GM23338 (cell line): ENCODE measurements at regions not wholly inside any gene's neighbourhood (a gene's known extent, or its start where the extent isn't known, plus 50 kb on each side); places are given as distances from the start of the nearest gene placed in this dataset.

ENCODE experiments used
- ATAC-seq: fragments of 200-7000 bp; cut with Tn5 transposase; 3 replicates; pipeline ENCODE4 v1.9.1; 2020
- DNase-seq: peaks from one replicate; pipeline ENCODE4 v3.0.0-alpha.2; 2015; ENCODE audit warnings: low spot score
- H2AFZ ChIP-seq: fragments of 200-600 bp; sonication (generic); 2 replicates; pipeline ENCODE4 v1.8.0; 2016; ENCODE audit warnings: antibody characterized with exemption, mild to moderate bottlenecking, moderate library complexity
- H3F3A ChIP-seq: fragments of 200-600 bp; sonication (generic); replicated peaks from 2 replicates; pipeline ENCODE4 v1.8.0; 2017; ENCODE audit warnings: antibody characterized with exemption, mixed run types, low read depth
- H3K27ac ChIP-seq: fragments of 200-600 bp; sonication (generic); 2 replicates; pipeline ENCODE4 v1.6.1; 2016; ENCODE audit warnings: low read depth
- H3K27me3 ChIP-seq: fragments of 200-600 bp; sonication (generic); 2 replicates; pipeline ENCODE4 v1.8.0; 2016; ENCODE audit warnings: mild to moderate bottlenecking, mixed run types, moderate library complexity; ENCODE audit not compliant: insufficient read depth
- H3K36me3 ChIP-seq: fragments of 200-600 bp; sonication (generic); 2 replicates; pipeline ENCODE4 v1.8.0; 2016; ENCODE audit warnings: mild to moderate bottlenecking; ENCODE audit not compliant: insufficient read depth
- H3K4me1 ChIP-seq: fragments of 200-600 bp; sonication (generic); 2 replicates; pipeline ENCODE4 v1.8.0; 2016; ENCODE audit warnings: mild to moderate bottlenecking, moderate library complexity; ENCODE audit not compliant: insufficient read depth
- H3K4me2 ChIP-seq: fragments of 200-600 bp; sonication (generic); 2 replicates; pipeline ENCODE4 v1.7.1; 2017; ENCODE audit warnings: mixed run types
- H3K4me3 ChIP-seq: fragments of 200-600 bp; sonication (generic); 2 replicates; pipeline ENCODE4 v1.6.1; 2016; ENCODE audit warnings: mixed run types
- H3K79me2 ChIP-seq: fragments of 200-600 bp; sonication (generic); replicated peaks from 2 replicates; pipeline ENCODE4 v1.8.0; 2017; ENCODE audit warnings: mild to moderate bottlenecking; ENCODE audit not compliant: insufficient read depth
- H3K9me2 ChIP-seq: fragments of 200-600 bp; sonication (generic); 2 replicates; pipeline ENCODE4 v1.8.0; 2017; ENCODE audit not compliant: insufficient read depth
- H4K20me1 ChIP-seq: fragments of 200-600 bp; sonication (generic); replicated peaks from 2 replicates; pipeline ENCODE4 v1.8.0; 2017; ENCODE audit warnings: mild to moderate bottlenecking; ENCODE audit not compliant: insufficient read depth
- H3K27ac Mint-ChIP-seq: 2 replicates; pipeline ENCODE4 v1.8.0; 2020; ENCODE audit warnings: inconsistent platforms, mild to moderate bottlenecking, moderate library complexity, mixed read lengths
- H3K27me3 Mint-ChIP-seq: 3 replicates; pipeline ENCODE4 v1.8.0; 2022; ENCODE audit warnings: low read depth, mild to moderate bottlenecking, moderate library complexity, mixed read lengths, inconsistent platforms; ENCODE audit not compliant: insufficient read depth, poor library complexity
- H3K36me3 Mint-ChIP-seq: 3 replicates; pipeline ENCODE4 v1.8.0; 2021; ENCODE audit warnings: low read depth, mild to moderate bottlenecking, inconsistent platforms, moderate library complexity, mixed read lengths
- H3K4me1 Mint-ChIP-seq: 3 replicates; pipeline ENCODE4 v1.8.0; 2020; ENCODE audit warnings: mild to moderate bottlenecking, inconsistent platforms, mixed read lengths
- H3K4me3 Mint-ChIP-seq: 3 replicates; pipeline ENCODE4 v1.8.0; 2021; ENCODE audit warnings: moderate library complexity, mild to moderate bottlenecking, inconsistent platforms, mixed read lengths
- H3K9me3 Mint-ChIP-seq: 3 replicates; pipeline ENCODE4 v1.8.0; 2020; ENCODE audit warnings: moderate library complexity, mild to moderate bottlenecking, inconsistent platforms, mixed read lengths
- CREB1 ChIP-seq: fragments of 250-450 bp; sonication (Bioruptor Pico); IDR thresholded peaks from 2 replicates; pipeline ENCODE4 v1.5.0; 2020; ENCODE audit warnings: low read depth, mild to moderate bottlenecking, moderate library complexity
- EZH2phosphoT487 ChIP-seq: fragments of 200-600 bp; sonication (generic); IDR thresholded peaks from one replicate; pipeline ENCODE4 v1.8.1; 2018; ENCODE audit warnings: antibody characterized with exemption; ENCODE audit not compliant: unreplicated experiment
- NANOG ChIP-seq: IDR thresholded peaks from 2 replicates; pipeline ENCODE4 v1.6.1; 2016; ENCODE audit warnings: antibody characterized with exemption, borderline replicate concordance
- ZNF114 ChIP-seq: fragments of 250-450 bp; sonication (Bioruptor Pico); IDR thresholded peaks from 2 replicates; pipeline ENCODE4 v1.5.0; 2020; ENCODE audit warnings: mild to moderate bottlenecking, moderate library complexity
- ZNF331 ChIP-seq: fragments of 250-450 bp; sonication (Bioruptor Pico); IDR thresholded peaks from 2 replicates; pipeline ENCODE4 v1.5.0; 2020; ENCODE audit warnings: low read depth, mild to moderate bottlenecking, moderate library complexity
- TF ChIP-seq, protein P1 (sequence below): IDR thresholded peaks from one replicate; pipeline ENCODE4 v1.6.1; 2018; ENCODE audit warnings: antibody characterized with exemption; ENCODE audit not compliant: unreplicated experiment
- TF ChIP-seq, protein P2 (sequence below): IDR thresholded peaks from 2 replicates; pipeline ENCODE4 v1.6.1; 2016; ENCODE audit warnings: antibody characterized with exemption
- TF ChIP-seq, protein P3 (sequence below), 2 experiments: fragments of 200-600 bp in 1 of 2; sonication (generic) in 1 of 2; conservative IDR thresholded peaks; 2 replicates each; pipeline versions ENCODE4 v1.5.1 to v1.6.1; 2016 to 2017; ENCODE audit warnings: antibody characterized with exemption in 2 of 2, low read depth in 2 of 2, mild to moderate bottlenecking in 2 of 2, moderate library complexity in 1 of 2

DNA sequence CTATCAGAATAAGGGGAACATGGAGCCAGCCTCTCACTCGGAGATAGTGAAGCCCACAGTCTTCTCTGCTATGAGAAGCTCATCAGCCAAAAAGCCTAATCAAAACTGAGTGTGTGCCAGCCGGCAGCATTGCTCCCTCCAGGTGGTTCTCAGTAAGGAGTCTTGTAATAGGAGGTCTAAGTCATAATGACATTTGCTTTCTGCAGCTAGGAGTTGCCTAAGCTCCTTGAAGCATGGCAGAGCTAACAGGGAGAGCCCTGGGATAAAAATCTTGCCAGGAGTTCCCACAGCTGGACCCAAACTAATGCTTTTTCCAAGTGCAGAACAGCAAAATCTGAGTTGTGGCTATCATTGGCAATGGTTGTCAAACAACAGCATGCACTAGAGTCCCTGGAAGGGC is 245.2 kb downstream of the SPATA18 start (continued):
- TF ChIP-seq, protein P1, sequence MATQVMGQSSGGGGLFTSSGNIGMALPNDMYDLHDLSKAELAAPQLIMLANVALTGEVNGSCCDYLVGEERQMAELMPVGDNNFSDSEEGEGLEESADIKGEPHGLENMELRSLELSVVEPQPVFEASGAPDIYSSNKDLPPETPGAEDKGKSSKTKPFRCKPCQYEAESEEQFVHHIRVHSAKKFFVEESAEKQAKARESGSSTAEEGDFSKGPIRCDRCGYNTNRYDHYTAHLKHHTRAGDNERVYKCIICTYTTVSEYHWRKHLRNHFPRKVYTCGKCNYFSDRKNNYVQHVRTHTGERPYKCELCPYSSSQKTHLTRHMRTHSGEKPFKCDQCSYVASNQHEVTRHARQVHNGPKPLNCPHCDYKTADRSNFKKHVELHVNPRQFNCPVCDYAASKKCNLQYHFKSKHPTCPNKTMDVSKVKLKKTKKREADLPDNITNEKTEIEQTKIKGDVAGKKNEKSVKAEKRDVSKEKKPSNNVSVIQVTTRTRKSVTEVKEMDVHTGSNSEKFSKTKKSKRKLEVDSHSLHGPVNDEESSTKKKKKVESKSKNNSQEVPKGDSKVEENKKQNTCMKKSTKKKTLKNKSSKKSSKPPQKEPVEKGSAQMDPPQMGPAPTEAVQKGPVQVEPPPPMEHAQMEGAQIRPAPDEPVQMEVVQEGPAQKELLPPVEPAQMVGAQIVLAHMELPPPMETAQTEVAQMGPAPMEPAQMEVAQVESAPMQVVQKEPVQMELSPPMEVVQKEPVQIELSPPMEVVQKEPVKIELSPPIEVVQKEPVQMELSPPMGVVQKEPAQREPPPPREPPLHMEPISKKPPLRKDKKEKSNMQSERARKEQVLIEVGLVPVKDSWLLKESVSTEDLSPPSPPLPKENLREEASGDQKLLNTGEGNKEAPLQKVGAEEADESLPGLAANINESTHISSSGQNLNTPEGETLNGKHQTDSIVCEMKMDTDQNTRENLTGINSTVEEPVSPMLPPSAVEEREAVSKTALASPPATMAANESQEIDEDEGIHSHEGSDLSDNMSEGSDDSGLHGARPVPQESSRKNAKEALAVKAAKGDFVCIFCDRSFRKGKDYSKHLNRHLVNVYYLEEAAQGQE: no peak
- TF ChIP-seq, protein P2, sequence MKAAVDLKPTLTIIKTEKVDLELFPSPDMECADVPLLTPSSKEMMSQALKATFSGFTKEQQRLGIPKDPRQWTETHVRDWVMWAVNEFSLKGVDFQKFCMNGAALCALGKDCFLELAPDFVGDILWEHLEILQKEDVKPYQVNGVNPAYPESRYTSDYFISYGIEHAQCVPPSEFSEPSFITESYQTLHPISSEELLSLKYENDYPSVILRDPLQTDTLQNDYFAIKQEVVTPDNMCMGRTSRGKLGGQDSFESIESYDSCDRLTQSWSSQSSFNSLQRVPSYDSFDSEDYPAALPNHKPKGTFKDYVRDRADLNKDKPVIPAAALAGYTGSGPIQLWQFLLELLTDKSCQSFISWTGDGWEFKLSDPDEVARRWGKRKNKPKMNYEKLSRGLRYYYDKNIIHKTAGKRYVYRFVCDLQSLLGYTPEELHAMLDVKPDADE: no peak
- TF ChIP-seq EZH2phosphoT487: no peak
- TF ChIP-seq, protein P3, sequence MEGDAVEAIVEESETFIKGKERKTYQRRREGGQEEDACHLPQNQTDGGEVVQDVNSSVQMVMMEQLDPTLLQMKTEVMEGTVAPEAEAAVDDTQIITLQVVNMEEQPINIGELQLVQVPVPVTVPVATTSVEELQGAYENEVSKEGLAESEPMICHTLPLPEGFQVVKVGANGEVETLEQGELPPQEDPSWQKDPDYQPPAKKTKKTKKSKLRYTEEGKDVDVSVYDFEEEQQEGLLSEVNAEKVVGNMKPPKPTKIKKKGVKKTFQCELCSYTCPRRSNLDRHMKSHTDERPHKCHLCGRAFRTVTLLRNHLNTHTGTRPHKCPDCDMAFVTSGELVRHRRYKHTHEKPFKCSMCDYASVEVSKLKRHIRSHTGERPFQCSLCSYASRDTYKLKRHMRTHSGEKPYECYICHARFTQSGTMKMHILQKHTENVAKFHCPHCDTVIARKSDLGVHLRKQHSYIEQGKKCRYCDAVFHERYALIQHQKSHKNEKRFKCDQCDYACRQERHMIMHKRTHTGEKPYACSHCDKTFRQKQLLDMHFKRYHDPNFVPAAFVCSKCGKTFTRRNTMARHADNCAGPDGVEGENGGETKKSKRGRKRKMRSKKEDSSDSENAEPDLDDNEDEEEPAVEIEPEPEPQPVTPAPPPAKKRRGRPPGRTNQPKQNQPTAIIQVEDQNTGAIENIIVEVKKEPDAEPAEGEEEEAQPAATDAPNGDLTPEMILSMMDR (conservative IDR thresholded peaks at IDR 0.05; ENCODE audit: low read depth in 2 of 2): no peak

DNA sequence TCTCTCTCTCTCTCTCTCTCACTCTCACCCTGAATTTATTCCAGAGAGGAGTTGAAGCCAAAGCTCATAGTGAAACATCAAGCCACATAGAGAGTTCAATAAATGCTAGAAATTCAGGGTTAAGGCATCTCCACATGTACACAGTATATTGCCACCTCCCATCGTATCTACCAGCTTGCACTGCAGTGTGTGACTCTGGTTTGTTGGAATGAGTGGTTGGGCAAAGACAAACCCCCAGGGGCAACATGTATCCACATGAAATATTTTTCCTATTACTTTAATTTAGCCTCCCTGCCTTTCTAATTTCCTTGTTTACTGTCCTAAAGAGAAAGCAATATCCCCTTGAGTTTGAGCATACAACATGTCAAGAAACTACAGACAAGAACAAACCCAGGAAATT is 247.3 kb downstream of the SPATA18 start:
- no peak overlapping the region for H3K27ac ChIP-seq
- no peak for TF ChIP-seq CREB1 (CRISPR knock-in tag)
- TF ChIP-seq EZH2phosphoT487: no peak
- no peak for TF ChIP-seq ZNF114 (CRISPR knock-in tag)
- H3K4me1 ChIP-seq: no peaks in the 10 kb centered on the region
- H3F3A ChIP-seq: no peaks in the 10 kb centered on the region
- no peaks in the 10 kb centered on the region for H3K79me2 ChIP-seq
- H4K20me1 ChIP-seq: no peaks in the 10 kb centered on the region
- peaks cover 4% of the 10 kb centered on the region; the same call in 2 of the 3 replicates for H3K9me3 Mint-ChIP-seq
- no peaks in the 10 kb centered on the region for H3K27me3 ChIP-seq
- no peaks in the 10 kb centered on the region for H3K36me3 ChIP-seq
- H3K4me2 ChIP-seq: no peak overlapping the region
- no peak overlapping the region for H3K27ac Mint-ChIP-seq
- no peak overlapping the region for H2AFZ ChIP-seq
- no peaks in the 10 kb centered on the region for H3K36me3 Mint-ChIP-seq
- H3K4me3 ChIP-seq: no peak overlapping the region
- ATAC-seq: no peak
- no peaks in the 10 kb centered on the region for H3K4me1 Mint-ChIP-seq
- no peaks in the 10 kb centered on the region for H3K27me3 Mint-ChIP-seq
- no peak overlapping the region for H3K4me3 Mint-ChIP-seq
- no peak for DNase-seq
- H3K9me2 ChIP-seq: no peaks in the 10 kb centered on the region

DNA sequence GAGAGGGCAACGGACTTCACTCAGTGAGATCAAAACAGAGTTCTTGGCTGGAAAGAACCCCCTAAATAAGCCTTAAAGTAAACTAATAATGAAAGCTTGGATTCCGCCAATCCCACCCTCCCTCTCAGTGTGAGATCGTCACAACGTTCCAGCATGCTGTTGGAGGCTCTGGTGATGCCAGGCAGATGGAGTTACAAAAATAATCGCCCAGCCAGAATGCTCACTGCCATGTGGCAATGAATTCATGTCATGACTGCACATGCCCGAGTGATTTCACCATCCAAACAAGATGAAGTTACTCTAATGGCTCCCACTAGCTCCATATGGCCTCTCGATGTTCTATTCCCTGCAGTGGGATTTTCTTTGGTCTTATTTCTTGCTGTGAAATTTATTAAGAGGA is 248.0 kb downstream of the SPATA18 start:
- Mint-ChIP-seq H3K4me1 (no peaks in the 10 kb centered on the region), H3K36me3 (no peaks in the 10 kb centered on the region), H3K27ac (no peak overlapping the region), H3K27me3 (no peaks in the 10 kb centered on the region), H3K9me3 (peaks cover 4% of the 10 kb centered on the region; the same call in 2 of the 3 replicates), H3K4me3 (no peak overlapping the region)
- Histone ChIP-seq H3K9me2 (no peaks in the 10 kb centered on the region), H3K79me2 (no peaks in the 10 kb centered on the region), H3K27me3 (no peaks in the 10 kb centered on the region), H3K4me1 (no peaks in the 10 kb centered on the region), H3K4me3 (no peak overlapping the region), H2AFZ (no peak overlapping the region), H3K36me3 (no peaks in the 10 kb centered on the region), H3F3A (no peaks in the 10 kb centered on the region), H4K20me1 (no peaks in the 10 kb centered on the region), H3K4me2 (no peak overlapping the region), H3K27ac (no peak overlapping the region)
- ATAC-seq (no peak), DNase-seq (no peak)
- TF ChIP-seq NANOG (no peak), ZNF331 (no peak)
- TF ChIP-seq, protein P1: no peak
